ENCODE measurements at regions not wholly inside any gene's neighbourhood (a gene's known extent, or its start where the extent isn't known, plus 50 kb on each side); places are given as distances from the start of the nearest gene placed in this dataset.
A peak's percentile ranks its signal among the peaks of the same experiment; 100 is the strongest.
"Not testable (repeated sequence)": the region's sequence is repeated elsewhere in the genome, so short reads cannot be mapped to it uniquely, and the experiment has no call there.

- H3K18ac ChIP-seq (ENCODE audit: insufficient read length, low read depth, low read length) = no peak overlapping the region
- H2BK20ac ChIP-seq (ENCODE audit: low read depth, low read length, poor library complexity, severe bottlenecking) = no peak overlapping the region
- no peak for TF ChIP-seq CTCF (conservative IDR thresholded peaks at IDR 0.05)
- H2BK15ac ChIP-seq (ENCODE audit: low read depth, low read length) = no peak overlapping the region
- H3K23ac ChIP-seq (ENCODE audit: insufficient read length, low read depth, low read length) = no peak overlapping the region
- no peaks in the 10 kb centered on the region for H3K23me2 ChIP-seq (ENCODE audit: insufficient read length, low read depth, low read length, poor library complexity, severe bottlenecking)
- H3K4ac ChIP-seq (ENCODE audit: low read depth, low read length) = no peak overlapping the region
- no peak overlapping the region for H3K56ac ChIP-seq (ENCODE audit: insufficient read length, low read depth, low read length)
- no peak overlapping the region for H3K27ac ChIP-seq (ENCODE audit: insufficient read length, low read depth, low read length)
- H3K4me1 Mint-ChIP-seq = no peaks in the 10 kb centered on the region
- H3K79me2 ChIP-seq (ENCODE audit: insufficient read depth, low read length) = no peaks in the 10 kb centered on the region
- no CpG with 5 or more reads among the region's 4 CpGs for WGBS (ENCODE audit: extremely low coverage, insufficient read length, low lambda C conversion rate)
- no peak overlapping the region for H2BK12ac ChIP-seq (ENCODE audit: insufficient read length, low read depth, low read length)
- H2AFZ ChIP-seq (ENCODE audit: low read length) = no peak overlapping the region
- no peak overlapping the region for H2AK5ac ChIP-seq (ENCODE audit: insufficient read length, low read length)
- peaks cover 28% of the 10 kb centered on the region for H3K9me3 ChIP-seq (ENCODE audit: control insufficient read depth, low read depth, low read length)
- H4K20me1 ChIP-seq (ENCODE audit: control insufficient read depth, insufficient read depth, insufficient read length) = no peaks in the 10 kb centered on the region
- no peak overlapping the region for H3T11ph ChIP-seq (ENCODE audit: low read length)
- peaks cover 54 to 59% of the 10 kb centered on the region in 2 experiments for H3K9me3 Mint-ChIP-seq
- H3K79me1 ChIP-seq (ENCODE audit: insufficient read depth, low read depth, low read length, poor library complexity, severe bottlenecking) = no peaks in the 10 kb centered on the region
- H2BK120ac ChIP-seq (ENCODE audit: low read depth, low read length, poor library complexity, severe bottlenecking) = no peak overlapping the region
- H3K4me2 ChIP-seq (ENCODE audit: insufficient read depth, insufficient read length, low read length) = no peak overlapping the region
- no peak overlapping the region for H4K8ac ChIP-seq (replicated peaks; ENCODE audit: insufficient read length, low read depth, low read length)
- H4K91ac ChIP-seq (ENCODE audit: insufficient read length, low read depth, low read length) = no peak overlapping the region
- H3K27ac Mint-ChIP-seq = peak overlapping the region in 1 of 3 experiments; percentile 44; a peak in 1 of 7 replicates
- H3K27me3 Mint-ChIP-seq (ENCODE audit: low read depth) = peaks cover 2% of the 10 kb centered on the region
- H3K36me3 Mint-ChIP-seq (ENCODE audit: insufficient read depth in 1 of 3, low read depth in 3 of 3) = peaks cover 0 to 5% (median 2%) of the 10 kb centered on the region in 3 experiments; a peak in 3 of 7 replicates
- no peak overlapping the region for H3K4me3 Mint-ChIP-seq
- no peak overlapping the region for H2BK5ac ChIP-seq (ENCODE audit: insufficient read length, low read length)
- no peak for DNase-seq
- no peak overlapping the region for H3K9ac ChIP-seq (ENCODE audit: extremely low read depth, insufficient read length, low read length)
- H4K5ac ChIP-seq (ENCODE audit: insufficient read length, low read depth, low read length) = no peak overlapping the region
- no peaks in the 10 kb centered on the region for H3K27me3 ChIP-seq (ENCODE audit: insufficient read depth, low read length)
- no peak overlapping the region for H3K14ac ChIP-seq (ENCODE audit: insufficient read depth, low read length)
- no peaks in the 10 kb centered on the region for H3K4me1 ChIP-seq (ENCODE audit: insufficient read depth, low read length)
Observed at GRCh38 chrX:146109362-146109761, 291.7 kb downstream of the SLITRK2 start.

GRCh38 chrX:146119074-146119473 is 301.4 kb downstream of the SLITRK2 start:
- H4K8ac ChIP-seq (replicated peaks; ENCODE audit: insufficient read length, low read depth, low read length); H2BK120ac ChIP-seq (ENCODE audit: low read depth, low read length, poor library complexity, severe bottlenecking); H2BK15ac ChIP-seq (ENCODE audit: low read depth, low read length); H3K27ac Mint-ChIP-seq; H3K56ac ChIP-seq (ENCODE audit: insufficient read length, low read depth, low read length); DNase-seq; H2AFZ ChIP-seq (ENCODE audit: low read length); H3K36me3 Mint-ChIP-seq (ENCODE audit: insufficient read depth in 1 of 3, low read depth in 3 of 3); H3K79me1 ChIP-seq (ENCODE audit: insufficient read depth, low read depth, low read length, poor library complexity, severe bottlenecking); H3T11ph ChIP-seq (ENCODE audit: low read length); H3K23ac ChIP-seq (ENCODE audit: insufficient read length, low read depth, low read length); H3K14ac ChIP-seq (ENCODE audit: insufficient read depth, low read length); H3K27me3 Mint-ChIP-seq (ENCODE audit: low read depth); H3K4me1 ChIP-seq (ENCODE audit: insufficient read depth, low read length); H2BK12ac ChIP-seq (ENCODE audit: insufficient read length, low read depth, low read length); H3K27me3 ChIP-seq (ENCODE audit: insufficient read depth, low read length); H3K79me2 ChIP-seq (ENCODE audit: insufficient read depth, low read length); H3K23me2 ChIP-seq (ENCODE audit: insufficient read length, low read depth, low read length, poor library complexity, severe bottlenecking); H4K20me1 ChIP-seq (ENCODE audit: control insufficient read depth, insufficient read depth, insufficient read length); H4K91ac ChIP-seq (ENCODE audit: insufficient read length, low read depth, low read length); H3K4me3 Mint-ChIP-seq; H4K5ac ChIP-seq (ENCODE audit: insufficient read length, low read depth, low read length); H2BK5ac ChIP-seq (ENCODE audit: insufficient read length, low read length); H2AK5ac ChIP-seq (ENCODE audit: insufficient read length, low read length); H3K27ac ChIP-seq (ENCODE audit: insufficient read length, low read depth, low read length); H2BK20ac ChIP-seq (ENCODE audit: low read depth, low read length, poor library complexity, severe bottlenecking); H3K9me3 ChIP-seq (ENCODE audit: control insufficient read depth, low read depth, low read length); H3K18ac ChIP-seq (ENCODE audit: insufficient read length, low read depth, low read length); H3K4ac ChIP-seq (ENCODE audit: low read depth, low read length); H3K4me1 Mint-ChIP-seq; H3K4me2 ChIP-seq (ENCODE audit: insufficient read depth, insufficient read length, low read length); H3K9ac ChIP-seq (ENCODE audit: extremely low read depth, insufficient read length, low read length): not testable (repeated sequence)
- peaks cover 73 to 80% of the 10 kb centered on the region in 2 experiments for H3K9me3 Mint-ChIP-seq
- WGBS (ENCODE audit: extremely low coverage, insufficient read length, low lambda C conversion rate) = no CpG with 5 or more reads among the region's 5 CpGs

Measured in H9 (cell line).